DOHH2 (cell line): ENCODE measurements at regions not wholly inside any gene's neighbourhood (a gene's known extent, or its start where the extent isn't known, plus 50 kb on each side); places are given as distances from the start of the nearest gene placed in this dataset.

ENCODE experiments used
- EZH2phosphoT487 ChIP-seq: fragments of 200-600 bp; sonication (generic); IDR thresholded peaks from 2 replicates; pipeline ENCODE4 v1.6.1; 2017; ENCODE audit warnings: borderline replicate concordance, mild to moderate bottlenecking, antibody characterized with exemption, low read length, moderate library complexity, mixed read lengths
- TF ChIP-seq, protein P1 (sequence below): fragments of 200-600 bp; sonication (generic); IDR thresholded peaks from one replicate; pipeline ENCODE4 v1.5.1; 2014; ENCODE audit warnings: antibody characterized with exemption, mild to moderate bottlenecking, low read depth, low read length; ENCODE audit not compliant: poor library complexity, severe bottlenecking

DNA sequence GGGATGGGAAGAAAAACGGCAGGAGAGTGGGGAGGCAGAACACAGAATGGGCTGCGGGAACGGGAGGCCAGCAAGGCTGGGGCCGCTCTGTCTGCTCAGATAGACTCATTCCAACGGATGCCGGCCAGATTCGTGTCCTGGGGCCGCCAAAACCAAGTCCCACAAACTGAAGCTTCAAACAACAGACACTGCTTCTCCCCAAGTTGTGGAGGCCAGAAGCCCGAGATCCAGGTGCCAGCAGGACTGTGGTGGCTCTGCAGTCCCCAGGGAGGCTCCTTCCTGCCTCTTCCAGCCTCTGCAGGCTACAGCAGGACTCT lies 100.6 kb downstream of the ADRA2C start:
- TF ChIP-seq, protein P1, sequence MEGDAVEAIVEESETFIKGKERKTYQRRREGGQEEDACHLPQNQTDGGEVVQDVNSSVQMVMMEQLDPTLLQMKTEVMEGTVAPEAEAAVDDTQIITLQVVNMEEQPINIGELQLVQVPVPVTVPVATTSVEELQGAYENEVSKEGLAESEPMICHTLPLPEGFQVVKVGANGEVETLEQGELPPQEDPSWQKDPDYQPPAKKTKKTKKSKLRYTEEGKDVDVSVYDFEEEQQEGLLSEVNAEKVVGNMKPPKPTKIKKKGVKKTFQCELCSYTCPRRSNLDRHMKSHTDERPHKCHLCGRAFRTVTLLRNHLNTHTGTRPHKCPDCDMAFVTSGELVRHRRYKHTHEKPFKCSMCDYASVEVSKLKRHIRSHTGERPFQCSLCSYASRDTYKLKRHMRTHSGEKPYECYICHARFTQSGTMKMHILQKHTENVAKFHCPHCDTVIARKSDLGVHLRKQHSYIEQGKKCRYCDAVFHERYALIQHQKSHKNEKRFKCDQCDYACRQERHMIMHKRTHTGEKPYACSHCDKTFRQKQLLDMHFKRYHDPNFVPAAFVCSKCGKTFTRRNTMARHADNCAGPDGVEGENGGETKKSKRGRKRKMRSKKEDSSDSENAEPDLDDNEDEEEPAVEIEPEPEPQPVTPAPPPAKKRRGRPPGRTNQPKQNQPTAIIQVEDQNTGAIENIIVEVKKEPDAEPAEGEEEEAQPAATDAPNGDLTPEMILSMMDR, result no peak
- no peak for TF ChIP-seq EZH2phosphoT487
